HCT116 (cell line): ENCODE measurements at regions not wholly inside any gene's neighbourhood (a gene's known extent, or its start where the extent isn't known, plus 50 kb on each side); places are given as distances from the start of the nearest gene placed in this dataset.

Experiments
- ATAC-seq: fragments of 200-7000 bp; cut with Tn5 transposase; 2 replicates; pipeline ENCODE4 v1.9.1; 2020; ENCODE audit warnings: mild to moderate bottlenecking, moderate library complexity
- BruUV-seq: library from RNA; stranded (reverse); fragments of 400-500 nt; replicated peaks from 2 replicates; lab custom pipeline; 2021; lab: Mats Ljungman, UMichigan
- CTCF ChIA-PET: fragments of 300-600 bp; sonication (Branson Sonifier 250); formaldehyde crosslinking; loops from one replicate; lab custom pipeline; 2021; ENCODE audit warnings: antibody characterized with exemption; lab: Charles Lee
- POLR2A ChIA-PET: fragments of 300-600, 350-600 bp; sonication (Branson Sonifier 250); formaldehyde crosslinking; loops from one replicate; lab custom pipeline; 2021; ENCODE audit warnings: antibody characterized with exemption; lab: Charles Lee
- RAD21 ChIA-PET, 2 experiments: fragments of 300-600 bp; sonication (Branson Sonifier 250); formaldehyde crosslinking; loops; one replicate each; lab custom pipeline; 2023; ENCODE audit warnings: low total read pairs in 2 of 2; ENCODE audit not compliant: uncharacterized antibody in 2 of 2, unreplicated experiment in 2 of 2, low non-redundant PET in 1 of 2; lab: Charles Lee
- DNase-seq: peaks from one replicate; pipeline ENCODE4 v3.0.0-alpha.2; 2010; ENCODE audit warnings: low read depth, low spot score
- H2AFZ ChIP-seq: fragments of 200-600 bp; shearing (Covaris generic), sonication (generic); 2 replicates; pipeline ENCODE4 v1.6.1; 2017; ENCODE audit warnings: low read depth, mixed run types, mixed read lengths, antibody characterized with exemption, low read length; ENCODE audit not compliant: poor library complexity, severe bottlenecking
- H3K27ac ChIP-seq: 2 replicates; pipeline ENCODE4 v1.5.1; 2012; ENCODE audit warnings: low read depth, low read length
- H3K27me3 ChIP-seq: fragments of 200-600 bp; sonication (generic); 2 replicates; pipeline ENCODE4 v1.6.1; 2016; ENCODE audit warnings: mixed run types, low read length, mixed read lengths; ENCODE audit not compliant: insufficient read depth
- H3K36me3 ChIP-seq, 2 experiments: fragments of 200-500 bp in 1 of 2; fragments of 200-600 bp in 1 of 2; sonication (Bioruptor generic) in 1 of 2; sonication (generic) in 1 of 2; 2 replicates each; pipeline versions ENCODE4 v1.5.1 to v1.6.1; 2014 to 2016; ENCODE audit warnings: low read length in 2 of 2, inconsistent platforms in 1 of 2, mixed read lengths in 1 of 2, mixed run types in 1 of 2; ENCODE audit not compliant: insufficient read depth in 2 of 2, control insufficient read depth in 1 of 2
- H3K4me1 ChIP-seq, 2 experiments: fragments of 200-600 bp in 1 of 2; sonication (generic) in 1 of 2; 2 replicates each; pipeline versions ENCODE4 v1.5.1 to v1.6.1; 2012 to 2017; ENCODE audit warnings: low read length in 2 of 2, inconsistent platforms in 1 of 2, mild to moderate bottlenecking in 1 of 2, mixed read lengths in 1 of 2, mixed run types in 1 of 2, moderate library complexity in 1 of 2; ENCODE audit not compliant: insufficient read depth in 2 of 2, control insufficient read depth in 1 of 2
- H3K4me2 ChIP-seq: fragments of 200-600 bp; sonication (generic); 2 replicates; pipeline ENCODE4 v1.6.1; 2017; ENCODE audit warnings: mixed run types, low read length, mixed read lengths
- H3K4me3 ChIP-seq, 2 experiments: fragments of 200-600 bp in 1 of 2; sonication (generic) in 1 of 2; replicated peaks in 1 of 2; 2 replicates each; pipeline ENCODE4 v1.5.1; 2011 to 2016; ENCODE audit warnings: low read length in 2 of 2, control low read depth in 1 of 2, low read depth in 1 of 2, mild to moderate bottlenecking in 1 of 2, mixed read lengths in 1 of 2, mixed run types in 1 of 2
- H3K79me2 ChIP-seq: fragments of 200-600 bp; sonication (generic); 2 replicates; pipeline ENCODE4 v1.6.1; 2017; ENCODE audit warnings: mild to moderate bottlenecking, mixed run types, low read length, moderate library complexity, mixed read lengths; ENCODE audit not compliant: insufficient read depth
- H3K9ac ChIP-seq: fragments of 200-600 bp; sonication (generic); 2 replicates; pipeline ENCODE4 v1.6.1; 2016; ENCODE audit warnings: low read length, mixed read lengths
- H3K9me2 ChIP-seq: fragments of 200-600 bp; sonication (generic), shearing (Covaris generic); 2 replicates; pipeline ENCODE4 v1.6.1; 2017; ENCODE audit warnings: mixed run types, mild to moderate bottlenecking, moderate library complexity; ENCODE audit not compliant: insufficient read depth
- H3K9me3 ChIP-seq, 2 experiments: fragments of 200-500 bp in 1 of 2; fragments of 200-600 bp in 1 of 2; sonication (Bioruptor generic) in 1 of 2; sonication (generic) in 1 of 2; 2 replicates each; pipeline ENCODE4 v1.6.1; 2014 to 2017; ENCODE audit warnings: low read length in 2 of 2, mixed read lengths in 2 of 2, inconsistent platforms in 1 of 2, low read depth in 1 of 2, mild to moderate bottlenecking in 1 of 2, mixed run types in 1 of 2, moderate library complexity in 1 of 2; ENCODE audit not compliant: control insufficient read depth in 1 of 2, insufficient read depth in 1 of 2
- H4K20me1 ChIP-seq: fragments of 200-600 bp; sonication (generic), shearing (Covaris generic); 2 replicates; pipeline ENCODE4 v1.6.1; 2017; ENCODE audit warnings: mixed run types, mild to moderate bottlenecking, moderate library complexity; ENCODE audit not compliant: insufficient read depth
- ATF3 ChIP-seq: IDR thresholded peaks from 2 replicates; pipeline ENCODE4 v1.6.1; 2012
- EZH2phosphoT487 ChIP-seq: fragments of 200-600 bp; IDR thresholded peaks from 2 replicates; pipeline ENCODE4 v1.6.1; 2018; ENCODE audit warnings: antibody characterized with exemption, borderline replicate concordance
- FOSL1 ChIP-seq: IDR thresholded peaks from 2 replicates; pipeline ENCODE4 v1.6.1; 2012; ENCODE audit warnings: low read depth
- POLR2A ChIP-seq: IDR thresholded peaks from 2 replicates; pipeline ENCODE4 v1.7.0; 2011; ENCODE audit warnings: borderline replicate concordance; ENCODE audit not compliant: insufficient read depth, insufficient read length; ENCODE audit errors: extremely low read depth
- POLR2AphosphoS5 ChIP-seq: IDR thresholded peaks from 2 replicates; pipeline ENCODE4 v1.6.1; 2011; ENCODE audit warnings: mild to moderate bottlenecking, low read depth, low read length, moderate library complexity
- RAD21 ChIP-seq: IDR thresholded peaks from 2 replicates; pipeline ENCODE4 v1.6.1; 2012; ENCODE audit warnings: low read depth, mild to moderate bottlenecking
- REST ChIP-seq: IDR thresholded peaks from 2 replicates; pipeline ENCODE4 v1.6.1; 2012; ENCODE audit warnings: low read depth
- SIN3A ChIP-seq: IDR thresholded peaks from 2 replicates; pipeline ENCODE4 v1.6.1; 2012; ENCODE audit warnings: low read depth
- SRF ChIP-seq: IDR thresholded peaks from 2 replicates; pipeline ENCODE4 v1.6.1; 2012; ENCODE audit warnings: low read depth
- YY1 ChIP-seq: IDR thresholded peaks from 2 replicates; pipeline ENCODE4 v1.6.1; 2011; ENCODE audit warnings: low read length, low read depth, moderate library complexity, mild to moderate bottlenecking; ENCODE audit not compliant: insufficient replicate concordance; ENCODE audit errors: extremely low read depth
- ZFX ChIP-seq: fragments of 450-650 bp; IDR thresholded peaks from 2 replicates; pipeline ENCODE4 v1.6.1; 2017
- ZNF274 ChIP-seq: fragments of 200-500 bp; sonication (Bioruptor generic); IDR thresholded peaks from 2 replicates; pipeline ENCODE4 v1.6.1; 2014; ENCODE audit warnings: mild to moderate bottlenecking, low read depth, low read length, inconsistent platforms
- intact Hi-C: fragments of 100-400 bp; cut with micrococcal nuclease; formaldehyde crosslinking; loops from 2 replicates; pipeline ENCODE4 v1.10.0; 2022
- TF ChIP-seq, protein P1 (sequence below): IDR thresholded peaks from 2 replicates; pipeline ENCODE4 v1.6.1; 2012

DNA sequence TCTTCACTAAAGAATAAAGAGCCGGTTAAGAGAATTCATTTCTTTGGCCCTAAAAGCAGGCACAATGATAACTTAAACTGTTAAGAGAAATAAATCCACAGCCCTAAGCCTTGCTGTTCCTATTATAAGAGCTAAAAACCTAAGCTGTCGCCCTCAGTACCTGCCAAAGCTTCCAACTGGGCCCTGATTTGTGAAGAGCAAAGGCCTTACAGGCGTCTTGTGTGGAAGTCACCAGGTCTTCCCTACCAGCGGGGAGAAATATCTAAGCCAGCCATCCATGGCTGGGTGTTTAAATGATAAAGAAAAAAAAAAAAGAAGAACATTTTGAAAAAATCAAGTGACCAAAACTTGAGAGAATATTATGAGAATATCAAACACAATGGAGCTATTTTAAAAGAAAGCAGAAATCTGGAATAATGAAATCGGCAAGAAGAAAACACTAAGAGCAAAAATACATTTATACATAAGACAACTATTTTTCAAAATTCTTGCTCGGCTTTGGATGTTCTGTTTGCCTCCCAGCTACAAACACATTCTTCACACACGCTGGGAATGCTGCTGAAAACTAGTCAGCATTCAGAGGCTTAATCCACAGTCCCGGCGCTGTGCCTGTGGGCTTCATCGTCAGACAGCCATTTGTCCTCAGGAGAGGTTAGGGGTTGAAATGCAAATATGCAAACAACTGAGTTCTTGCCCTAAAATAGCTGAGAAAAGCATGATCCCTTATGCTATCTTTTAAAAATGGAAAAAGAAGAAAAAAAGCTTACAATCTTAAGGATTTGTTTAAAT is 89.8 kb upstream of the LSM14A start:
- no peak for DNase-seq
- TF ChIP-seq YY1 = no peak
- no peak for TF ChIP-seq POLR2A
- TF ChIP-seq ZNF274 = no peak
- no peak for TF ChIP-seq SIN3A
- TF ChIP-seq ZFX = no peak
- TF ChIP-seq REST = no peak
- TF ChIP-seq POLR2AphosphoS5 = no peak
- no peak for TF ChIP-seq RAD21
- TF ChIP-seq ATF3 = no peak
- no peak for TF ChIP-seq EZH2phosphoT487
- no peak for TF ChIP-seq FOSL1
- no peak for TF ChIP-seq SRF
- TF ChIP-seq, protein P1, sequence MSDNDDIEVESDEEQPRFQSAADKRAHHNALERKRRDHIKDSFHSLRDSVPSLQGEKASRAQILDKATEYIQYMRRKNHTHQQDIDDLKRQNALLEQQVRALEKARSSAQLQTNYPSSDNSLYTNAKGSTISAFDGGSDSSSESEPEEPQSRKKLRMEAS = no peak
- ChIA-PET POLR2A (no interaction called here), RAD21 (no interaction called here), CTCF (interaction anchor here (1.4 to 3.5 kb wide), 3 partner anchors 14 to 304 kb away, joined by 4 to 18 read pairs (median 4); no protein-coding TSS in a partner anchor)
- H3K4me1 ChIP-seq = no peaks in the 10 kb centered on the region
- H3K9me2 ChIP-seq = no peaks in the 10 kb centered on the region
- BruUV-seq = no TSS peak
- H3K27me3 ChIP-seq = no peaks in the 10 kb centered on the region
- no peaks in the 10 kb centered on the region for H3K36me3 ChIP-seq
- H4K20me1 ChIP-seq = no peaks in the 10 kb centered on the region
- no peak overlapping the region for H3K4me2 ChIP-seq
- intact Hi-C loops = no loop called here
- no peak overlapping the region for H3K9ac ChIP-seq
- no peaks in the 10 kb centered on the region for H3K79me2 ChIP-seq
- no peak overlapping the region for H3K27ac ChIP-seq
- no peak for ATAC-seq
- H3K4me3 ChIP-seq = no peak overlapping the region
- H3K9me3 ChIP-seq = no peaks in the 10 kb centered on the region
- H2AFZ ChIP-seq = no peak overlapping the region
